IMR-90 (cell line): ENCODE measurements at regions not wholly inside any gene's neighbourhood (a gene's known extent, or its start where the extent isn't known, plus 50 kb on each side); places are given as distances from the start of the nearest gene placed in this dataset.

ENCODE experiments used
- BHLHE40 ChIP-seq: fragments of 150-350 bp; IDR thresholded peaks from 2 replicates; pipeline ENCODE4 v1.6.1; 2016; ENCODE audit warnings: mild to moderate bottlenecking, low read depth, low read length
- CTCF ChIP-seq: conservative IDR thresholded peaks from 2 replicates; pipeline ENCODE4 v1.5.1; 2012; ENCODE audit warnings: mild to moderate bottlenecking, low read depth, low read length, improper control_type of control experiment
- POLR2A ChIP-seq: IDR thresholded peaks from 2 replicates; pipeline ENCODE4 v1.6.1; 2012; ENCODE audit warnings: mild to moderate bottlenecking, low read depth, low read length

GRCh38 chr7:12961910-12962480, 274.6 kb downstream of the ARL4A start:
- TF ChIP-seq CTCF, result no peak
- no peak for TF ChIP-seq POLR2A
- TF ChIP-seq BHLHE40, result no peak
